Fibroblast of the conjunctiva (primary cell): ENCODE measurements at regions not wholly inside any gene's neighbourhood (a gene's known extent, or its start where the extent isn't known, plus 50 kb on each side); places are given as distances from the start of the nearest gene placed in this dataset.
"Not testable (repeated sequence)": the region's sequence is repeated elsewhere in the genome, so short reads cannot be mapped to it uniquely, and the experiment has no call there.

Experiments
- DNase-seq: peaks from one replicate; pipeline ENCODE4 v3.0.0-alpha.2; 2010; ENCODE audit warnings: low read depth

DNA sequence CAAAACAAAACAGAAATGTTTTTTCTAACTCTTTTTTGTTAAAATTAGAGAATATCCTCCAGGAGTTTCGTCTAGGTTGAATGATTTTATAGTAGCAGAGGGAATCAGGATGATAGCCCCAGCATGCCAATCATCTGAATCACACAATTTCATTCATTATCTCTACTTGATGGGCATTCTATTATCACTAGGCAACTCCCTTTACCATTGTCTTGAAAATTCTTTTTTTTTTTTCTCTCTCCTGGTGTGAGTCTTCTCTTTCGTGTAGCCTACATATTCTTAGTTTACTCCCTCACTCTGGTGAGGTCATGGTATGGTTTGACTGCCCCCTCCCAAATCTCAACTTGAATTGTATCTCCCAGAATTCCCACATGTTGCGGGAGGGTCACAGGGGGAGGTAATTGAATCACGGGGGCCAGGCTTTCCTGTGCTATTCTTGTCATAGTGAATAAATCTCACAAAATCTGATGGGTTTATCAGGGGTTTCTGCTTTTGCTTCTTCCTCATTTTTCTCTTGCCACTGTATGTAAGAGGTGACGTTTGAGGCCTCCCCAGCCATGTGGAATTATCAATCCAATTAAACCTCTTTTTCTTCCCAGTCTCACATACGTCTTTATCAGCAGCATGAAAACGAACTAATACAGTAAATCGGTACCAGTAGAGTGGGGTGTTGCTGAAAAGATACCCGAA, 105.0 kb downstream of the OTUD1 start:
- DNase-seq: no peak

DNA sequence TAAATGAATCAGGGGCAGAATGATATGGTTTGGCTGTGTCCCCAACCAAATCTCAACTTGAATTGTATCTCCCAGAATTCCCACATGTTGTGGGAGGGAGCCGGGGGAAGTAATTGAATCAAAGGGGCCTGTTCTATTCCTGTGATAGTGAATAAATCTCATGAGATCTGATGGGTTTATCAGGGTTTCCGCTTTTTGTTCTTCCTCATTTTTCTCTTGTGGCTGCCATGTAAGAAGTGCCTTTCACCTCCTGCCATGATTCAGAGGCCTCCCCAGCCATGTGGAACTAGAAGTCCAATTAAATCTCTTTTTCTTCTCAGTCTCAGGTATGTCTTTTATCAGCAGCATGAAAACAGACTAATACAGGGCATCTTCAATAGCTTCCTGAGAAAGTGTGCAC, 107.0 kb downstream of the OTUD1 start:
- DNase-seq: not testable (repeated sequence)

DNA sequence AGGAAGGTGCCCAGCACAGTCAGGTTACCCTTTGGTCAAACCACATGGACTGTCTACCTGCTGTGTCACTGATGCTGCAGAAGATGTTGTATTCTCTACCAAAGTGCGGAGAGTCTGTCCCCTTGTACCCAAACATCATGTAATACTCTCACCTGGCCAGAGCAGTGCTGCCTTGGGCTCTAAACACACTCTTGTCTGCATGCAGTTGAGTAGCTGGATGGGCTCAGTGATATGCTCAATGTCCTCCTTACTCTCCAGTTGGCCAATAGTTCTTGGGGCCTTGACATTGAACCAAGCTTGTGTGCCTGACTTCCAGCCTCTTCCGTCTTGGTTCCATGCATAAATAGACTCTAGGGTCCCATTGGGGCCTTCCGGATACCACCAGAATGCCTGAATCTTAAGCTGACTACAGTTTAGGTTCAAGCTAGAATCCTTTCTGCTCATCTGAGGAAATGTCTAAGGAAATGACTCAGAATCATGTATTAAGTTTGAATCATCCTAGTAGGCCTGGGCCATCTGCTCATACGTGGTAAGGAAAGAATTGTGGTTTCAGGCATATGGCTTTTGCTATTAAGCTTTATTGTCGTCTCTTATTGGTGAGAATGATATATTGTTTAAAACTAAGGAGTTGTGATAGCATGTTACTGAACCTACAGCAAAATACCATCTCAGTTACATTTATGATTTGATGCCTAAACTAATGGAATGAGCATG, 118.0 kb downstream of the OTUD1 start:
- DNase-seq: no peak

DNA sequence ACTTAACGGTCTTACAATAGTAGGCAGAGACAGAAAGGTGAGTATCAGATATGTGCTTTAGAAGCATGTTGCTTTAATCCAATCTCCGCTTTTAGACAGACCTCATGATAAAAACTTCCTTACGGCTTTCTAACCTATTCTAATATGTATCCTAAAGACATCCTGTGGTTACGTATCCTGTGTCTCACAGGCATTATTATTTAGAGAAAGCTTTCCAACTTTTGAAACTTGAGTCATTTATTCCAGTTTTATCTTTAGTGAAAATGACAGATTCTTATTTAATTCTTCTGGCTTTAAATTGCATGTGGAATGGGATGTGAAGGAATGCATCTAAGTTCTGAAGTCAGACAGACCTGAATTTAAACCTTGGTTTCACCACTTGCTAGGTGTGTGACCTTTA, 118.9 kb downstream of the OTUD1 start:
- DNase-seq: no peak

DNA sequence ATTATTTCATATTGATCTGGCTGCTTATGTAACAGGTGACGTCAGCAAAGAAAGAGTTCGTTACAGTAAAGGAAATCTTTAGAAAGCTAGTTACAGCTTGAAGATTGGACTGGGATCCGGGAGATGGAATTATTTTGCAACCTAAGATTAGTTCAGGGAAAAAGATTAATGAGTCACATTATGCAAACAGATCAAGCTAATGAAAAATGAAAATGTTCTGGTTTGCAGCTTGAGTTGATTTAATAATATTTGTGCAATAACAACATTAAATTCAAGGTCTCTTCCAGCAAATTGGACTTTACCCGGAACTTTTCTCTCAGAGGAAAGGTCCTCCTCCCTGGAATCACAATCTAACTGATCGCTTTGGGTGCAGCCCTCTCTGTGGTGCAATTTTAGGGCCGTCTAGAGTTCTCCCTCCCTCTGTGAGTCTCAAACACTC, 119.5 kb downstream of the OTUD1 start:
- DNase-seq: no peak

DNA sequence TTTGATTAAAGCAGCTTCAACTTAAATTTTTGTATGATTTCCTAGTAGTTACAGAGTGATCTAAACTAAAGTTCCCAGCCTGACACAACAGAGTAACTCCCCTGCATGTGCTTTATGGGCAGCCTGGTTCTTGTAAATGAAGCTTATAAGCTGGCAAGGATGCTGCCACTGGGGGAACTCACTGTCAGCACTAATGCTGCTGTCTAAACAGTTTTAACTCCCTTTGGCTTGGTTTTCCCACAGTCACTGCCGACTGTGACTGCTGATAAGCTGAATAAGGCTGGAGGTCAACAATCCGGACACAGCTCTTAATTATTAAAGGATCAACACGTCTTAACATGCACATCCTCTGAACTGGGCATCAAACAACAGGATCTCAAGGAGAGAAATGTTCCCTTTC, 130.1 kb downstream of the OTUD1 start:
- DNase-seq: no peak

DNA sequence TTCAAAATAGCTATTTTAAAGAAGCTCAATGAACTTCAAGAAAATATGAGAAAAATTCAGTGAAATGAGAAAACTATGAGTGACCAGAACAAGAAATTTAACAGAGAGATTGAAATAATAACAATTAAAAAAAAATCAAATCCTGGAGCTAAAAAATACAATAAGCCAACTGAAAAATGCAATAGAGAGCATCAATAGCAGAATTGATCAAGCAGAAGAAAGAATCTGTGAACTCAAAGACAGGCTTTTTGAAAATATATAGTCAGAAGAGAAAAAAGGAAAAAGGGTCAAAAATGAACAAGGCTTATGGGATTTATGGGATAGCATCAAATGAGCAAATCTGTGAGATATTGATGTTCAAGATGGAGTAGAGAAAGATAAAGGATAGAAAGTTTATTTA, 133.0 kb downstream of the OTUD1 start:
- no peak for DNase-seq

DNA sequence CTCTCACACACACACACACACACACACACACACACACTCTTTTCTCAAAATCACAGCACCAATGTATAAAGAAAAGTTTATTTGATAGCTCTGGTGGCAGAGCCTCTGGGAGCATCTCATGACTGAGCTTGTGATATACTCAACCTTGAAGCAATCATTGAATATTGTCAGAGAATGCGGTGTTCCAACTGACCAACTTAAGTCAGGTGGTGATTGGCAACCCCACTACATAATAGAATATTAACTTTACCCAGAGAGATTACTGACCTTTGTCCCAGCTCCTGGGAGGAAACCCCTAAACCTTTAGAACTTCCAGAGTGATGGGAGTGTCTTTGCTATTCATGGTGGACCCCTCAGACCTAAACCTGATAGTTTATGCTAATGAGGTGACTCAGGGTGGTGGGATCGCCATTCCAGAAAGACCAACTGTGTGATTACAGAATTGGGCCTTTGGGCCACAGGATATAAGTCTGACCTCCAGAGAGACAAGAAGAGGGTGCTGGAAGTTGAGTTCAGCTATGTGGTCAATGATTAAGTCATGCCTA, 143.1 kb downstream of the OTUD1 start:
- no peak for DNase-seq

DNA sequence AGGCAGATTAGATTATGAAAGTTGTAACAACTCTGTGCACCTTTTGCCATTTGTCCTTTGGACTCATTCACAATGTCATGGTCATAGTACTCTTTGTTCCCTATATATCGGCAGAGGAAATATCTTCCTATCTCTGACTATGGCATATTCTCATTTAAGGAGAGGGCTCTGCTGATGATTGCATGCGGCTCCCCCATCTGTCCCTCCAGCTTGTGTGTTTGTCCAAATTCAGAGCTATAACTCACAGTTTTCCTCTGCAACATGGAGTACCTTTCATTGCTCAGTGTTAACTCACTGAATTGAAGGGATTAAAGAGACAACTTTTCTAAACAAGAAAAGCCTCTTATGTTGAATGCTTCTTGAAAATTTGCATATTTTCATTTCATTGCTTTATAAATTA, 145.5 kb downstream of the OTUD1 start:
- DNase-seq: no peak

DNA sequence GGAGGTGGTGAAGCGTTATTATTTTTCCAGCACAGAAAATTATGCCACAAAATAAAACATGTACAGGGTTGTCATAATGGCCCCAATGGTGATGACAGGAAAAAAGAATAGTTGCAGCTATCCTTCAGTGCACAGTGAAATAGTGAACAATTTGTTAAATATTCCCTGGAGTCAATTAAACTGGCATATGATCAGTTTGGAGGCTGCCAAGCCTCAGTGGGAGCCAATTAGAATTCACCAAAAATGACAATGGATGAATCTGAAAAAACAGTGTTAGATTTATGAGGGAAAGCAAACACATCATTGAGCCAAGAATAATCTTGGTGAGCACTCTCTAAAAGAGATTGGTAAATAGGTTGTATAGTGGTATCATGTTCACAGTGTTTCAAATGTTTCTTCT, 146.3 kb downstream of the OTUD1 start:
- DNase-seq: no peak

DNA sequence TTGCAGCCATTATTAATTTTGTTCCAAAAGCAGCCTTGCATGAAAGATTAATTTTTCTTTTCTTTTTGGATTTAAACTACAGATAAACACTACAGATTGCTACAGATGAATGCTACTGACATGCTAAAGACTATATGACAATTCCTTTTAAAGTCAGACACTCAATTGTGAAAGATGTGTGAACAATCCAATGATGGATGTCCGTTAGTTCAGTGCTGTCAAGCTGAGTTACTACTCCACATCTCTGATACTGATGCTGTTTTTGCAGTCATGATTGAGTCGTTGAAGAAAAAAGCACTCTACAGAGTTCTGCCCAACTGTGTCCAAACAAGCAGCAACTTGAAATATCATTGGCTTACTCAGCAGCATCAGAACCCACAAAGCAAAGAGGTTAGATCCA, 146.8 kb downstream of the OTUD1 start:
- no peak for DNase-seq

DNA sequence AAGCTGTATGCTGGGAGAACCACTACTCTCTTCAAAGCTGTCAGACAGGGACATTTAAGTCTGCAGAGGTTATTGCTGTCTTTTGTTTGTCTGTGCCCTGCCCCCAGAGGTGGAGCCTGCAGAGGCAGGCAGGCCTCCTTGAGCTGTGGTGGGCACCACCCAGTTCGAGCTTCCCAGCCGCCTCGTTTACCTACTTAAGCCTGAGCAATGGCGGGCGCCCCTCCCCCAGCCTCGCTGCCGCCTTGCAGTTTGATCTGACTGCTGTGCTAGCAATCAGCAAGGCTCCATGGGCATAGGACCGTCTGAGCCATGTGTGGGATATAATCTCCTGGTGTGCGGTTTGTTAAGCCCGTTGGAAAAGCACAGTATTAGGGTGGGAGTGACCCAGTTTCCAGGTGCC, 156.4 kb downstream of the OTUD1 start:
- not testable (repeated sequence) for DNase-seq

DNA sequence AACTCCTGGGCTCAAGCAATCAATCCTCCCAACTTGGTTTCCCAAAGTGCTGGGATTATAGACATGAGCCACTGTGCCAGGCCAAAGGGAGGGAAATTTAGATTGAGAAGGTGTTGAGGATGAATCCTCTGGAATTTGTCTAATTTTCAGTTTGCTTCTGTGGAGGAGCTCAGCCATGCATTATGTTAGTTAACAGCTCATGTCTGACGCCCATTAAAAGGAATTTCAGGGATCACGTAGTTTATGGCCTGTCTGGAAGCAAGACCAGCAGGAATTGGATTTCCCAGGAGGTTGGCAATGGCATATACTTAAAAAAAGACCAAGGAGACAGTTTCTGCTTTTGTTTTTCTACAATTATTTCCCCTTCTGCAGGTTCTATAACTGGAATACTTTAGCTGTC, 165.7 kb downstream of the OTUD1 start:
- no peak for DNase-seq

DNA sequence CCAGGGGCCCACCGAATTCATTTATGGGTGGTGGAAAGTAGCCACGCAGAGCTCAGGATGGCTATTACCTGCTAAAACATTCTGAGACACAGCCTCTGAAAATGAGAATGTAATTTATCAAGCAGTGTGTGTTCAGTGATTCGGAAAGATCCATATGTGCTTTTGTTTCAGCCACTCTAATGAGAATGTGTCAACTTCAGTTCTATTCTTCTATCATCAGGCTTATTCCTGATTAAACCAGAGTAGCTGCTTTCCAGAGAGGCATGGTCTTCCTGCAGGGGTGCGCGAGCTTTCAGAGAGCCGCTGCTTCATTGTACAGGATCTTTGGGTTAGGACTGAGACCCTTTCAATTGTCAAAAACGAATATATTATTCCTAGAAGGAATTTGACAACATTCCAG, 167.6 kb downstream of the OTUD1 start:
- no peak for DNase-seq

DNA sequence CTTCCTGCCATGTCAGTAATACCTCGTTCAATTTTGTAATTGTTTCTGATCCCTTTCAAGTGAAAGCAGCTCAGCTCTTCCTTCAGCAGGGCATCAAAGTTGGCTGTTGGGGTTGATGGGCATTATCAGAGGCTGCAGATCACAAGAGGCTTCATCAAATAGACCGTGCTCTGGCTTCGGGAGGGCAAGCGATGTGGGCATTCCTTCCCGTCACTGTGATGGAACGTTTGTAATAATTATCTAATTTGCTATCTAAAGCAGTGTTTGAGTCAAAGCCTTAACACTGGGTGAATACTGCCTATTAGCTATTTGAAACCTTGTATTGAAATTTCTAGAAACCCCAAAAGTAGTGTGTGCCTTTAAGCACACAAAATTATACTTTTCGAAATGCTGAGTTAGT, 170.1 kb downstream of the OTUD1 start:
- DNase-seq: no peak

DNA sequence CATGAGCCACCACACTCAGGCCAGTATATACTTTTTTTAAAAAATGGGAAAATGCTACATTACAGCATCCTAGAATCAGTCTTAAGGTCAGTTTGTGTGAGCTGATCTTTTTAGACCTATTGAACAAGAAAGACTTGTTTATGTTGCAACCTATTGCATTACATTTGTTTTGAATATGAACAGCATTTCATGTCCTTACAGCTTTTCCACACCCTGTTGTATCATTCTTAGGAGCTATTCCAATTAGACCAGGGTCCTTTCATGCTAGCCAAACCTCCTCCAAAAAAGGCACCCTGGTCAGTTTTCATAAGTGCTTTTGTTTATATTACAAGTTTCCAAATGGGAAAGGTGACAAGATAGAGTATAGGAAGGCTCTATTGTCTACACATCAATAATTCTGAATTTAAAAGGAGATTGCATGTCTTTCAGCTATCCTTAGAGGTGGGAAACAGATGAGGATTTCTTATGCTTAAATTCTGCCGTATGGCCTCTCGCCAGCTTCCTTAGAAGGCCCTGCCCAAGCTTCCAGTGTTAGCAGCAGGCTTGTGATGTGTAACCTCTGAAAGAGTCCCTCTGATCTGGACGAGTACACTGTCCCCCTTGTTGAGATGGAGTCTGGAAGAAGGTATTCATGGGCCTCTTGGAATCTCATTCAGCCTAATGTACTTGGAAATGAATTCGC, 171.9 kb downstream of the OTUD1 start:
- no peak for DNase-seq

DNA sequence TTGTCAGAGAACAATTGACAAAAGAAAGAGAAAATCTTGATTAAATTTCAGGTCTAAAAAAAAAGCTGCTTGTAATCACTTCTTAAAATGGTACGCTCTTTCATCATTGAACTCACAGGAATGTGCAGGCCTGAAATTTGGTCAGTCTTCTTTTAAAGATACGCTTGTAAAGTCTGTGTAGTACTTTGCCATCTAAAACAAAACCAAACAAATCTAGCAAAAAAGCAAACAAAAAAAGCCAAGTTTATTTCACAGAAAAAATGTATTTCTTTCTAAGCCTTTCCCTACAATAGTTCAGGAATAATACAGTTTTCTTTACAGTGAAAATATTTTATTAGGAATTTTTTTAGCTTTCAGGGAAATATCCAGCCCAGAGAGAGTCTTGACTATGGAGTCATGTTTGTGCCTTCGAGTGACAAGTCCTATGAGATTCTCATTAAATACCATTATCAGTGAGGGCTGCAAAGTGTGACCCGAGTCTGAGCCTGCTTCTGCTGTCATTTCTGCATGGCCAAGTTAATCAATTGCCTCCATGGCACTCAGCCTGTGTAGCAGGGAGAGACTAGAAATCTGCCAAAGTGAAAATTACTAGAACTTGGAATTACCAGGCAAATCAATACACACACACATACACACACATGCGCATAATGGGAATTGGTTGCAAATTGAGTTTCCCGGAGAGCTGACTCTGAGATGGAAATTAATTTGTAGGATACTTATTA, 172.6 kb downstream of the OTUD1 start:
- DNase-seq: no peak

DNA sequence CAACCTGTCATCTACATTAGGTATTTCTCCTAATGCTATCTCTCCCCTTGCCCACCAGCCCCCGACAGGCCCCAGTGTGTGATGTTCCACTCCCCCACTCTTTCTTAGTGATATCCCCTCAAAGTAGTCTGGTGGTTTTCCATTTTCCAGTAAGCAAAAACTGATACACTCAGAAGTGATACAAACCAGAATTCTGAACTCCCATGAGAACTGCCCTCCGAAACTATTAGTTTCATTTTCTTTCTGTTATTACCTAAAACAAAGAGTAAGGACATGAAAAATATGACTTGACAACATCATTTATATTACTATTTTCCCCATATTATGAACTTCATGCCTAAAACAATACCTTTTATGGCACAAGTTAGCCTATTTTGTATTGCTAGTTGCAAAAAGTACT, 175.0 kb downstream of the OTUD1 start:
- DNase-seq: no peak

DNA sequence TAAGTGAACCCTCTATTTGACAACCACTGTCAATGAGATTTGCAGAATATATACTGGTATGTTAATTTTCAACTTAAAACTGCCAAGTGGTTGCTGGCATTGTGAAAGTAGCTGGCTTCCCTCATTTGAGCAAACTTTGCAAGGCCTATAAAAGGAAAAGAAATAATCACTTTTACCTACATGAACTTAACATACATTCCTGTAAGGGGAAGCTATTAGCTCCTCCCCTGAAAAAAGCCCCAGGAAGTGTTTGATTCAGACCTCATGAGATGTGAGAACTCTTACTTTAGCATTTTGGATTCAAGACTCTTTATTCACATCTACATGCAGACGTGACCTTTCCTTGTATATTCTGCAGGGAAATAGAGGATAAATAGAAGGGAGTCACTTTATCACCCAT, 175.6 kb downstream of the OTUD1 start:
- DNase-seq: no peak

DNA sequence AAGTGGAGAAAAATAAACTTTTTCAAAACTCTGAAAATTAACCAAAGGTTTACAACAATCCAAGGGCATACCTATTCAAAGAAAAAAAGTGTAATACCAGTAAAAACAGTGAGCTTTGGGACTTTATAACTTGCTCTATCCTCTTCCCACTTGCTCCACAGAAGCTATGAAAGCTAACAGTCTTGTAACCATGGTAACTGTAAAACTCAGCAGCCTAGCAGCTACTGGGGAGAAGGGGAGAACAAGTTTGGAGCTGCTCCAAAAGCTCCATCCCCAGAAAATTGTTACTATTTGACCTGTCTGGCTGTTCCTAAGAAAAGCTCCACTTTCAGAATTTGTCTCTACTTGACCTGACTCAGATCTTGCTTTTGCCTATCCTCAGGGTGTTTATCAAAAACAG, 191.5 kb downstream of the OTUD1 start:
- DNase-seq: no peak

DNA sequence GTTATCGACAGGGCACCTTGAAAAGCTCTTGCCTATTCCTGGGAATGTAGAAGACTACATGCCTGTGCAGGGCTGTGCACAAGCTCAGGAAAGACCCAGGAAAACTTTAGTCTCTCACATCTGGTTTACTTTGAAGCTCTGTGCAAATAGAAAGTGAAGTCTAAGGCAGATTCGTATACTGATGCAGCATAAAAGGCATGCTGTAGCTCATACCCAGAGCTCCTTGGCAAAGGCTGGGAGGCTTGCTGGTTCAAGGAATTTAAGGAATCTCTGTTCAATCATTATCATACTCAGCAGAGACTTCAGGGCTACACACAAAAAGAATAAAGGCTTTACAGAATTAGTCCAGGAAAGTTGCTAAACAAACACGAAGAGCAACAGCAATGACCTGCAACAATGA, 192.0 kb downstream of the OTUD1 start:
- DNase-seq: no peak

DNA sequence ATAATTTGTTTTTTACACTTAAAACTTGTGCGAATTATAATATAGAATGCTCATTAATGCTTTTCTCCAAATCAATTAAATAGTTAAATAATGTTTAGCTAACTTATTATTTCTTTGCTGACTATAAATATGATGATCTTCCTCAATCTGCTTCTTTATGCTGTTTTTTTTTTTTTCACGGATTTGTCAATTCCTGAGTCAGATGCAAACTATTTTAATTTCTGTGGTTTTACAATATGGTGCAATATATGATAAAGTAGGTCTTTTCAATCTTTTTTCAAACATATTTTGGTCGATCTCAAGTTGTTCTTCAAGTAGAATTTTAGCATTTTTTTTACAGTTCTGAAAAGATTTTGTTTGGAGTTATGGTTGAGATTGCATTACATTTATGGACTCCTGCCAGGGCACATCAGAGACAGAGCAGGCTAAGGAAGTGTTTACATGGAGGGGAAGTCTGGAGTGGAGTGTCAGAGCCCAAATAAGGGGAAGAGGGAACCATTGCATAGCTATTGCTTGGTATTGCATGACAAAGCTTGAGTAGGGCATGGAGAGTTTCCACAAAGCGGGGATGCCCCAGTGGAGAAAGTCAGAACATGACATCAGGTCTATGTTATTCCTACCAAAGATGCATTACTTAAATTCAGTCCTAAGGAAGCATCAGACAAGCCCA, 204.4 kb downstream of the OTUD1 start:
- no peak for DNase-seq
